Astrocyte (in vitro differentiated cells and primary cell): ENCODE measurements at regions not wholly inside any gene's neighbourhood (a gene's known extent, or its start where the extent isn't known, plus 50 kb on each side); places are given as distances from the start of the nearest gene placed in this dataset.

ENCODE experiments used
- DNase-seq: peaks from one replicate; pipeline ENCODE4 v3.0.0-alpha.2; 2010; ENCODE audit warnings: low read depth
- FAIRE-seq: peaks from 2 replicates; lab custom pipeline; 2011; peaks lifted over from hg19 to GRCh38; lab: Jason Lieb, UNC
- H2AFZ ChIP-seq: 2 replicates; pipeline ENCODE4 v1.6.0; 2012; ENCODE audit warnings: low read depth, low read length, inconsistent platforms
- H3K27ac ChIP-seq: 2 replicates; pipeline ENCODE4 v1.5.1; 2011; ENCODE audit warnings: low read depth, low read length, inconsistent platforms
- H3K27me3 ChIP-seq: 2 replicates; pipeline ENCODE4 v1.6.0; 2011; ENCODE audit warnings: low read length, inconsistent platforms; ENCODE audit not compliant: insufficient read depth
- H3K36me3 ChIP-seq: 2 replicates; pipeline ENCODE4 v1.5.1; 2011; ENCODE audit warnings: low read length, inconsistent platforms; ENCODE audit not compliant: insufficient read depth
- H3K4me1 ChIP-seq: 2 replicates; pipeline ENCODE4 v1.5.1; 2011; ENCODE audit warnings: low read length, inconsistent platforms; ENCODE audit not compliant: insufficient read depth
- H3K4me2 ChIP-seq: 2 replicates; pipeline ENCODE4 v1.6.0; 2012; ENCODE audit warnings: low read length, inconsistent platforms
- H3K4me3 ChIP-seq: 2 replicates; pipeline ENCODE4 v1.5.1; 2011; ENCODE audit warnings: low read depth, mild to moderate bottlenecking, low read length, inconsistent platforms; ENCODE audit not compliant: insufficient read depth
- H3K79me2 ChIP-seq: 2 replicates; pipeline ENCODE4 v1.6.0; 2012; ENCODE audit warnings: mild to moderate bottlenecking, low read length, inconsistent platforms; ENCODE audit not compliant: insufficient read depth
- H3K9ac ChIP-seq: 2 replicates; pipeline ENCODE4 v1.6.0; 2012; ENCODE audit warnings: mild to moderate bottlenecking, low read length, inconsistent platforms
- H3K9me3 ChIP-seq: 2 replicates; pipeline ENCODE4 v1.5.1; 2012; ENCODE audit warnings: low read depth, mild to moderate bottlenecking, low read length, inconsistent platforms; ENCODE audit not compliant: insufficient read depth
- H4K20me1 ChIP-seq: 2 replicates; pipeline ENCODE4 v1.6.0; 2012; ENCODE audit warnings: low read length, inconsistent platforms; ENCODE audit not compliant: insufficient read depth
- H3K27ac Mint-ChIP-seq: one replicate; pipeline ENCODE4 v1.8.0; 2021; ENCODE audit warnings: mild to moderate bottlenecking, mixed read lengths; ENCODE audit not compliant: unreplicated experiment
- H3K27me3 Mint-ChIP-seq: one replicate; pipeline ENCODE4 v1.8.0; 2021; ENCODE audit warnings: low read depth, mixed read lengths; ENCODE audit not compliant: unreplicated experiment
- H3K36me3 Mint-ChIP-seq: one replicate; pipeline ENCODE4 v1.8.0; 2021; ENCODE audit warnings: low read depth, mixed read lengths; ENCODE audit not compliant: unreplicated experiment
- H3K4me1 Mint-ChIP-seq: one replicate; pipeline ENCODE4 v1.8.0; 2021; ENCODE audit warnings: low read depth, mixed read lengths; ENCODE audit not compliant: unreplicated experiment
- H3K4me3 Mint-ChIP-seq: one replicate; pipeline ENCODE4 v1.8.0; 2021; ENCODE audit warnings: mild to moderate bottlenecking, moderate library complexity, mixed read lengths; ENCODE audit not compliant: unreplicated experiment
- H3K9me3 Mint-ChIP-seq: one replicate; pipeline ENCODE4 v1.8.0; 2021; ENCODE audit warnings: mild to moderate bottlenecking, mixed read lengths; ENCODE audit not compliant: unreplicated experiment
- EZH2 ChIP-seq: IDR thresholded peaks from 2 replicates; pipeline ENCODE4 v1.6.1; 2012; ENCODE audit warnings: mild to moderate bottlenecking, low read length, inconsistent platforms; ENCODE audit not compliant: insufficient read depth
- TF ChIP-seq, protein P1 (sequence below): IDR thresholded peaks from 2 replicates; pipeline ENCODE4 v1.5.1; 2011; ENCODE audit warnings: low read depth, mild to moderate bottlenecking, inconsistent platforms, low read length, moderate library complexity; ENCODE audit not compliant: insufficient read depth

DNA sequence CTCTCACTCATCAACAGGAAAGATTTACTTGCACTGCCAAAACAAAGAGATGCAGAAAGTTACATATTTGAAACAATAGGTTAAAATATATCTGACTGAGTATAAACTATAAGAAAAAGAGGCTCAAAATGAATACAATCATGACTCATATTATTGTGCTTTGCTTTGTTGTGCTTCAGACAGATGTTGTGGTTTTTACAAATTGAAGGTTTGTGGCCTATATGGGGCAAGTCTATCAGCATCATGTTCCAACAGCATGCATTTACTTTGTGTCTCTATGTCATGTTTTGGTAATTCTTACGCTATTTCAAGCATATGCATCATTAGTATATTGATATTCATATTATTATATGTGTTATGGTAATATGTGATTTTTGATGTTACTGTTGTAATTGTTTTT lies 330.0 kb downstream of the PRR16 start:
- no peak overlapping the region for H2AFZ ChIP-seq
- H3K36me3 Mint-ChIP-seq, result no peaks in the 10 kb centered on the region
- H3K9me3 Mint-ChIP-seq, result no peaks in the 10 kb centered on the region
- TF ChIP-seq, protein P1, sequence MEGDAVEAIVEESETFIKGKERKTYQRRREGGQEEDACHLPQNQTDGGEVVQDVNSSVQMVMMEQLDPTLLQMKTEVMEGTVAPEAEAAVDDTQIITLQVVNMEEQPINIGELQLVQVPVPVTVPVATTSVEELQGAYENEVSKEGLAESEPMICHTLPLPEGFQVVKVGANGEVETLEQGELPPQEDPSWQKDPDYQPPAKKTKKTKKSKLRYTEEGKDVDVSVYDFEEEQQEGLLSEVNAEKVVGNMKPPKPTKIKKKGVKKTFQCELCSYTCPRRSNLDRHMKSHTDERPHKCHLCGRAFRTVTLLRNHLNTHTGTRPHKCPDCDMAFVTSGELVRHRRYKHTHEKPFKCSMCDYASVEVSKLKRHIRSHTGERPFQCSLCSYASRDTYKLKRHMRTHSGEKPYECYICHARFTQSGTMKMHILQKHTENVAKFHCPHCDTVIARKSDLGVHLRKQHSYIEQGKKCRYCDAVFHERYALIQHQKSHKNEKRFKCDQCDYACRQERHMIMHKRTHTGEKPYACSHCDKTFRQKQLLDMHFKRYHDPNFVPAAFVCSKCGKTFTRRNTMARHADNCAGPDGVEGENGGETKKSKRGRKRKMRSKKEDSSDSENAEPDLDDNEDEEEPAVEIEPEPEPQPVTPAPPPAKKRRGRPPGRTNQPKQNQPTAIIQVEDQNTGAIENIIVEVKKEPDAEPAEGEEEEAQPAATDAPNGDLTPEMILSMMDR, result no peak
- no peak for TF ChIP-seq EZH2
- H3K9me3 ChIP-seq, result no peaks in the 10 kb centered on the region
- no peaks in the 10 kb centered on the region for H3K27me3 ChIP-seq
- no peak overlapping the region for H3K4me2 ChIP-seq
- no peak overlapping the region for H3K27ac Mint-ChIP-seq
- no peaks in the 10 kb centered on the region for H4K20me1 ChIP-seq
- H3K9ac ChIP-seq, result no peak overlapping the region
- DNase-seq (no peak), FAIRE-seq (no peak)
- H3K4me3 ChIP-seq, result no peak overlapping the region
- H3K79me2 ChIP-seq, result no peaks in the 10 kb centered on the region
- H3K4me3 Mint-ChIP-seq, result no peak overlapping the region
- no peaks in the 10 kb centered on the region for H3K27me3 Mint-ChIP-seq
- H3K27ac ChIP-seq, result no peak overlapping the region
- no peaks in the 10 kb centered on the region for H3K4me1 Mint-ChIP-seq
- no peaks in the 10 kb centered on the region for H3K36me3 ChIP-seq
- H3K4me1 ChIP-seq, result no peaks in the 10 kb centered on the region

DNA sequence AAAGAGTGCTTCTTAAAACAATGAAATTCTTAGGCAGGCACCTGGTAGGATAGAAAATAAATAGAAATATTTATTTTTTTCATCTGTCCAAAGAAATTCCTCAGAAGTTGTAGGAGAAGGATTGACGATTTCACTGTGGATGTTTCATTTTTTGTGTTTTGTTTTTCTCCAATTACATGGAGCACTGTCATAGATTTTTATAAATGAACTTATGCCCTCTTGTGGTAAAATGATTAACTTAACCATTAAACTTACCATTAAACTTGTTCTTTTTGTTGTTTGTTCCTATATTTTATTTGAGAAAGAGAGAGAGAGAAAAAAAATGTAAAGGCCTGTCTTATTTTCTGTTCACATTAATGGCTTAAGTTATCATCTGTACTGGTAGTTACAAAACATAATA lies 339.2 kb downstream of the PRR16 start:
- DNase-seq (no peak), FAIRE-seq (peak; percentile 88)
- Histone ChIP-seq H3K4me3 (no peak overlapping the region), H4K20me1 (no peaks in the 10 kb centered on the region), H3K27me3 (no peaks in the 10 kb centered on the region), H3K4me1 (no peaks in the 10 kb centered on the region), H3K36me3 (no peaks in the 10 kb centered on the region), H3K27ac (no peak overlapping the region), H3K4me2 (peak overlapping the region; percentile 53), H3K79me2 (no peaks in the 10 kb centered on the region), H3K9me3 (no peaks in the 10 kb centered on the region), H2AFZ (no peak overlapping the region), H3K9ac (no peak overlapping the region)
- H3K36me3 Mint-ChIP-seq, result no peaks in the 10 kb centered on the region
- TF ChIP-seq, protein P1, result no peak
- no peak for TF ChIP-seq EZH2
- H3K27me3 Mint-ChIP-seq, result no peaks in the 10 kb centered on the region
- H3K4me3 Mint-ChIP-seq, result no peak overlapping the region
- H3K9me3 Mint-ChIP-seq, result no peaks in the 10 kb centered on the region
- peaks cover 9% of the 10 kb centered on the region for H3K4me1 Mint-ChIP-seq
- no peak overlapping the region for H3K27ac Mint-ChIP-seq

DNA sequence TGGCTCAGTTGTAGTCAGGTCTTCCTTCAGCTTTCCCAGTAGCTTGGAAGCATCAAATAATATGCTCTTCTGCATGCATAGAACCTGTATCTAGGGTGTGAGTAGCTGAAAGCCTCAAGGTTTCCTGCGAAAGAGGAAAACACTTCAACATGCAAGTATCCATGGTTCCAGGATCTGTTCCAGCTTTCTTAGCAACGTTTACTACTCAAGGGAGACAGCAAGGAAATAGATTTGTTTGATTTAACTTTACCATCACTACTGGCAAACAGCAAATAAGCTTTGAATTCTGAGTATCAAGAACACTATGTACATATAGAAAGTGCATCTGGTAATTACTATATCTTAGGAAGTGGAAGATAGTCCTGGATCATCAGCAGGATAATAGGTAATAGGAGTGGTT lies 341.0 kb downstream of the PRR16 start:
- TF ChIP-seq, protein P1, result no peak
- TF ChIP-seq EZH2, result no peak
- Mint-ChIP-seq H3K36me3 (no peaks in the 10 kb centered on the region), H3K27me3 (no peaks in the 10 kb centered on the region), H3K4me3 (no peak overlapping the region), H3K4me1 (peaks cover 15% of the 10 kb centered on the region), H3K27ac (no peak overlapping the region), H3K9me3 (no peaks in the 10 kb centered on the region)
- H3K27me3 ChIP-seq, result no peaks in the 10 kb centered on the region
- no peaks in the 10 kb centered on the region for H3K4me1 ChIP-seq
- H3K36me3 ChIP-seq, result no peaks in the 10 kb centered on the region
- no peak overlapping the region for H2AFZ ChIP-seq
- FAIRE-seq (no peak), DNase-seq (no peak)
- no peak overlapping the region for H3K4me3 ChIP-seq
- H3K9me3 ChIP-seq, result no peaks in the 10 kb centered on the region
- H3K79me2 ChIP-seq, result no peaks in the 10 kb centered on the region
- H3K4me2 ChIP-seq, result no peak overlapping the region
- H3K27ac ChIP-seq, result no peak overlapping the region
- H4K20me1 ChIP-seq, result no peaks in the 10 kb centered on the region
- H3K9ac ChIP-seq, result no peak overlapping the region
